HT-29 (cell line): ENCODE measurements at regions not wholly inside any gene's neighbourhood (a gene's known extent, or its start where the extent isn't known, plus 50 kb on each side); places are given as distances from the start of the nearest gene placed in this dataset.
"Not testable (repeated sequence)": the region's sequence is repeated elsewhere in the genome, so short reads cannot be mapped to it uniquely, and the experiment has no call there.

Experiments
- DNase-seq: peaks from one replicate; pipeline ENCODE4 v3.0.0-alpha.2; 2015; ENCODE audit warnings: low spot score

DNA sequence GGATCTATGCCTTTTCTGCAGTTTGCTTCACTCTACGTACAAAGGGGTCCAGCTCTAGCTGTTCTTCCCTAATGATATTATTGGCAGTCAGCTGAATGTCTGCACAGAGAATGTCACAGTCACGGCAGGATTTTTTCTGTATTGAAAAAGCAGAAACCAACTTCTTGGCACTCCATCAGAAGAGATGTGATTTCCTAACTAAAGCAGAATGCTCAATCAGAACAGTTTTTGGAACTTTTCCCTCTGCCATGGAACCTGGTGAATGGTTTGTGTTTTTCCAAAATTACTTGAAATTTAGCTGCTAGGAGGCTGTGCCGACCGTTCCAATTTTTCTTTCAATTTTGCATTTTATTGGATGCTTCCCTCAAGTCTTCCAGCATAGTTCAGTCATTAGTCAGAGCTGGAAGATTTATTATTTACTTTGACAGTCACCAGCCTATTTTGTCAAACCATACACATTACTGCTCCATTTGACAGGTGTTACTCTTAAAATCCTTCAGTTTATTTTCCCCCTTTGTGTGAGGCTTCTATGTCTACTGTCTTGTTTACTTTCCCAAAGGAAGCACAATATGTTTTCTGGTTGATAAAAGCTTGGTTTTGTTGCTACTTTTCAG is 259.6 kb upstream of the EPHA7 start:
- peak; percentile 36 for DNase-seq

DNA sequence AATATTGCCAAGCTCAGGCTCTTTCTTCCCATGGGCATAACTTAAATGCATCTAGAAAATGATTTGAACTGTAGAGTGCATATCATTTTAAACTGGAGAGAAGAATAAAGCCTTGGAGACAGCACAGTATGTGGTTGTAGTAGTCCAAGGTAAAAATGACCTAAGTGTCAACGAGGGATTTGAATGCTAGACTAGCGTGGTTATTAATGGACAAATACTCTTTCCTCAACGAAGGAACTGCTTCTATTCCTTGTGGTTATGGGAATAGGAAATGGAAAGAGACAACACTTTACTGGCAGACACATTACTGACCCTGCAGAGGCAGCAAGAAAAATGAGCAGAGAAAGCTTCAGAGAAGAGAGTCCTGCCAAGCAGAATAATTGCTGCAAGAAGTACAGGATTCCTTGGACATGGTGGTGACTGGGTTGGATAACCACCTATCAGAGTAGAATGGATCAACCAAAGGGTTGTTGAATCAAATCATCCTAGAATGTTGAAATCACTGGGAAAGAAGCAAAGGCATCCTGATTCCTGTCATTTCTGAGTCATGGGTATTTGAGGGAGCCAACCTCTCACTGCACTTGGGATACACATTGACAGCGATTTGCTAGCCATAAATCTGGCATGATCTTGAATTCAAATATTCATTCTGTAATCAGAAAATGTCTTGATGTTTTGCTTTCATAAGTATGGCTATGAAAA is 258.1 kb upstream of the EPHA7 start:
- no peak for DNase-seq

DNA sequence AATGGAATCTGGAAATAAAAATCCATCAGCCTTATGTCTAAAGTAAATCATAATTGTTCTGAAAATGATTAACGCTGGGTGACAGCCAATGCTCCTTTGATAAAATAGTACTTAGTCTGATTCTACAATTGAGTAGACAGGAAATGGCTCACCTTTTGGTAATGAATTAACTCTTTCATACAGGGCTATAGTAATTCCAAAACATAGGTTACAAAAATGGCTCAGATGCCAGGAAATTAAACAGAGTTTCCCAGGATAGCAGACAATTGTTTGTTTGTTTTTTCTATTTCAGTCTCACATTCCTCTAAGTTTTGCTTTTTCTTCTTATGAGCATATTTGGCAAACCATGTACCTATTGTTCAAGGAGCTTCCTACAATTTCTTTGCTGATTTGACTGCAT is 257.2 kb upstream of the EPHA7 start:
- peak; percentile 65 for DNase-seq

DNA sequence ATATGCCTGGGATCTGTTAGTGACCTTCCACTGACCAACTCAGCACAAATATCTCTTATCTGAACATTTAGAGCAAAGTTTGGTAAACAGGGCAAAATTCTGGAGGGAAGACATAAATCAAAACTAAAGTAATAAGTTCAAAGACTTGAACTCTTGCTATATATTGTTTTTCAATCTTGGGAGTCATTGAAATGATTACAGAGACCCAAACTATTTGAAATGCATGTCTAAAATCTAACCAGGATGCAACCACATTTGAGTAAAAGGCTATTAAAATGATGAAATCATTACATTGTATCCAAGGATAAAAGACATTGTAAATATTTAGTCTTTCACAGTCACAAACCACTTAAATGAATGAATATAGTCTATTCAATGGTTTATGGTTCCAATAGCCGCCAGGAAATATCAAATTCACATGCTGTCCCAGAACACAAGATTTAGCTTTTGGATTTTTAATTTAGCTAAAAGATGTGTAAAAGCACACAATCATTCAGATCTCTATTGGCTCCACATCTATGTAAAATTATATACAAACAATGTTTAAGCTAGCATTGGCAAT is 256.6 kb upstream of the EPHA7 start:
- DNase-seq = peak; percentile 69

DNA sequence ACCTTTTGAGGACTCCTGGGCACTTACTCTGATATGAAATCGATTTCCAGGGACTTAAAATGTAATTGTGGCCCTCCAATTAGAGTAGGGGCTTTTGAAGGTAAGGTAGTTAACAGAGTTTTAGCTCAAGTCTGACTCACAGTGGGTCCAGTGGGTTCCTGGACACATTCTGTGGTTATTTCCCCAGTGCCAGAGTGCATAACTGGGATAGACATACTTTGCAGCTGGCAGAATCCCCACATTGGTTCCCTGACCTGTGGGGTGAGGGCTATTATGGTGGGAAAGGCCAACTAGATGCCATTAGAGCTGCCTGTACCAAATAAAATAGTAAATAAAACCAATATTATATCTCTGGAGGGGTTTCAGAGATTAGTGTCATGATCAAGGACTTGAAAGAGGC is 243.8 kb upstream of the EPHA7 start:
- no peak for DNase-seq

DNA sequence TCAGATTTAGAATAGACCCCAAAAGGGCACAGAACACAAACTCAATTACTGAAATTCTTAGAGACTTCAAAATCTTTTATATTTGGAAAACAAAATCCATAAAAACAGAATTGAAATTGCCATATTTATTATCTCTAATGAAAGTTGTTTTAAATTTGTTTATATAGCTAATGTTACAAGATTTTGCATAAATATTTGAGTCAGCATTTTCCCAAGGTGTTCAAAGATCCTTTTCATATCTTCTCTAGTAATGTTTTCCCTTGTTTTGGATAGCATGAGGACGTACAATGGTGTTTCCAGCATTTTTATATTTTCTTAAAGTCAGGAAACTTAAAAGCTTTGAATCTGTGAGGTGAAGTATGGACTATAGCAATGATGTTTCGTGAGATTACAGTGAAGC is 235.2 kb upstream of the EPHA7 start:
- DNase-seq = no peak

DNA sequence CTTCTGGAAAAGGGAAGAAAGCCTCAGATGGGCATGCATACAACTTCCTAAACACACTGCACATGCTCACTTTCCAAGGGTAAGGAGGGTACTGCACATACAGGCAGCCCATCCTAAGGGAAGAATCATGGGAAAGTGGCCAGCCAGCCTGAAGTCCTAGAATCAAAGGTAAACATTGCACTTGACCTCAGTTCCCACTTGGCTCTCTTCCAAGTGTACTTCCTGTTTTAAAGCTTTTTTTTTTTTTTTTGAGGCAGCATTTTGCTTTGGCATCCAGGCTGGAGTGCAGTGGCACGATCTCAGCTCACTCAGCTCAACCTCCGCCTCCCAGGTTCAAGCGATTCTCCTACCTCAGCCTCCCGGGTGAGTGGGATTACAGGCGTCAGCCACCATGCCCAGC is 225.3 kb upstream of the EPHA7 start:
- DNase-seq = peak; percentile 12

DNA sequence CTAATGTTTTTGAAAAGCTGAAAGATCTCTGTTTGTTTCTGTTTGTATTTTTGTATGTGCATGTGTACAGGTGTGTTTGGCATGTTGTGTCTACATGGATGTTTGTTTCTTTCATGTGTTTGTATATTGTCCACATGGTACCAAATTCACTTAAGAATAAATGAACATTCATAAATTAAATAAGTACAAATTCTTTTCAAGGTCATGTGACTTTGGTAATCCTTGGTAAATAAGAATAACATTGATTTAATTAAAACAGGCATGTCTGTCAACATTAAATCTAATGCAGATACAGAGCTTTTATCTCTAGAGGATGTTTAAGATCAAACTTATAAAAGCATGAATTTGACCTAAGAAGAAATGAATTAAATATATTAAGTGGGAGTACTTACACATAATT is 219.8 kb upstream of the EPHA7 start:
- DNase-seq = no peak

DNA sequence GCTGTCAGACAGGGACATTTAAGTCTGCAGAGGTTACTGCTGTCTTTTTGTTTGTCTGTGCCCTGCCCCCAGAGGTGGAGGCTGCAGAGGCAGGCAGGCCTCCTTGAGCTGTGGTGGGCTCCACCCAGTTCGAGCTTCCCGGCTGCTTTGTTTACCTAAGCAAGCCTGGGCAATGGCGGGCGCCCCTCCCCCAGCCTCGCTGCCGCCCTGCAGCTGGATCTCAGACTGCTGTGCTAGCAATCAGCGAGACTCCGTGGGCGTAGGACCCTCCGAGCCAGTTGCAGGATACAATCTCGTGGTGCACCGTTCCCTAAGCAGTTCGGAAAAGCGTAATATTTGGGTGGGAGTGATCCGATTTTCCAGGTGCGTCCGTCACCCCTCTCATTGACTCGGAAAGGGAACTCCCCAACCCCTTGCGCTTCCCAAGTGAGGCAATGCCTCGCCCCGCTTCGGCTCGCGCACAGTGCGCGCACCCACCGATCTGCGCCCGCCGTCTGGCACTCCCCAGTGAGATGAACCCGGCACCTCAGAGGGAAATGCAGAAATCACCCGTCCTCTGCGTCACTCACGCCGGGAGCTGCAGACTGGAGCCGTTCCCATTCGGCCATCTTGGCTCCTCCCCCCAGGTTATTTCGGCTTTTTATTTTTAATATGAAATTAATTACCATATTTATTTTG is 217.8 kb upstream of the EPHA7 start:
- DNase-seq = not testable (repeated sequence)

DNA sequence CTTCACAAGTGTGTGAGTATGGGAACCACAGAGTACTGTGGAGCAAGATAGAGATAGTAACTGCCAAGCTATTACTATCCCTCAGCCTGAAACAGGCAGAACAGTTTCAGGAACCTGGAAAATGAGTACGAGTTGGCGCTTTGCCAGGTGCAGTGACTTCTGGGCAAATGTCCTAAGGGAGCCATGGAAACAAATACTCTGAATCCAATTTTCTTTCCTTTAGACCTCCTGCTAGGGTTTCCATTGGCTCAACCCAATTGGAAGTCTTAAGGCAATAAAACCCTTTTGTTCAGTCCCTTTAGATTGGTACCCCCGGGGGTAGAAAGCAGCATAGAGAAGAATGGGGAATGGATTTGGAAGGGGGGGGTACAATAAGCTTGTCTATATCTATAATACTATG is 205.0 kb upstream of the EPHA7 start:
- DNase-seq = no peak

DNA sequence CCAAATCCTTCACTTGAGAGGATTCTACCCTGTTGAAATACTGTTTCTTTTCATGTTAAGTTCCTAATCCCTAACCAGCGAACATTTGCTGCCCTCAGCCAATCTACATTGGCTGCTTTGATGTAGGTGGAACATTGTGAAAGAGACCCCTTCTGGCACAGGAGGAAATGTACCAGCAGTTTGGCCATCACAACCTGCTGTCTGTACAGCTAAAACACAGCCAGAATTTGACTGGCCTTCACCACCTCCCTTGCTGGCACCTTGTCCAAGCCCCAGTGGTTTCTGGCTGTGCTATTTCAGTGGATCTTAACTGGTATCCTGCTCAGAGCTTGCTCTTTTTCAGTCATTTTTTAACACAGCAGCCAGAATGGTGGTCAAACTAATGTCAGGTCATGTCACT is 202.1 kb upstream of the EPHA7 start:
- no peak for DNase-seq

DNA sequence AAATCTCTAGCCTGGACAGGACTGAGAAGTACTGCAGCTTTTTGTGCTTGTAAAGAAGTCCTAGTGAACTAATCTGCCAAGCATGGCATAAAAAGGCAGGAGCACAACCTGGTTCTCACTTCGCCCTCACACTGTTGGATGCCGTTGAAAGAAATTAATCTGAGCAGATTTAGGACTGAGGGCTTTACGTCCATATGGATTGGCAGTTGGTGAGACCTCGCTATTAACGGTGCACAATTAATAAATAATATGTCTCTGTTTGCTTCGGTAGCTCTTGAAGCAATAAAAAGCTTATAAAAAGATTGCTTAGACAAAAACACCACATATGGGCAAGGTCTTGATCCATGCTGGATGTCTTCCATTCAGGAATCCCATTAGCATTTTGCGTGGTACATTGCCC is 185.6 kb upstream of the EPHA7 start:
- DNase-seq = no peak

DNA sequence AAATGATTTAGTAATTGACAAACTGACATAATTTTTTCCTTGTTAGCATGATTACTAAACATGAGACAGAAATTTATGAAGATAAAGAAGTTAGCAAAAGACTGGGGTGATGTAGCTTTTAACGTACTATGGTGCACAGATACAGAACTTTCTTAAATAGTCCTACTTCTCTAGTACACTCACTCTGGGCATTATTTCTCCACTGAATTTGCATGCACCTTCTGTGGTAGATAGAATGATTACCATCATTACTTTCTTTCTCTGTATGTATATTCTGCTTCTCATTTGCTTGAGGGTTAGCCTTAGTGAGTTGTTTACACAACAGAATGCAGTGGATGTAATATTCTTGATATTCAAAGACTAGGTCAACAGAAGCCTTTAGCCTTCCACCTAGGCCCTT is 173.1 kb upstream of the EPHA7 start:
- no peak for DNase-seq

DNA sequence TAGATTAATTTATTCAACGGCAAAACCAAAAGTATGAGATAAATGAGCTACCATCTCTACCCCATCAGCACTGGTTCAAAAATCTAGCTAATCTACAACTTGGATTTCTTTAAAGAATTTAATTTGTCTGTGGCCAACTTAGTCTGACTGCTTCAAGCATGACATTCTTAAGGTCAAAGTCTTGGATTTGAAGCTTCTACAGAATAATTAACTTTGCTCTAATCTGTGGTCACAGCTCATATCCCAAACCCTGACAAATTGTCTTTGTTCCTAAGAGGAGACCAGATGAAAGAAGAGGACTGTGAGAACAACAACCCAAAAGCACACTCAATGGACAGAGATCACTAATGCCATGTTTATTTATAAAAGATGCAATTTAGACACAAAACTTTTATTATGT is 166.9 kb upstream of the EPHA7 start:
- DNase-seq = no peak

DNA sequence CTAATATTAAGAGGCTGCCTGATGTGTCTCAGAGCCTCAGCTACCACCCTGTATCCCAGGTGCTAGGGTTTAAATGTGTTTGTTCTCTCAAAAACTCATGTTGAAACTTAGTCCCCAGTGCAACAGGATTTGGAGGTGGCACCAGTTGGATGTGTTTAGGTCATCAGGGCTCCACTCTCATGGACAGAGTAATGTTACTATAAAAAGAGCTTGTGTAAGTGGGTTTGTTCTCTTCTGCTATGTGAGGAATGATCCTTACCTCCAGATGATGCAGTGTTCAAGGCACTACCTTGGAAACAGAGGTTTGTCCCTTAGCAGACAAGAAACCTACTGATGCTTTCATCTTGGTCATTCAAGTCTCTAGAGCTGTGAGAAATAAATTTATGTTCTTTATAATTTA is 164.9 kb upstream of the EPHA7 start:
- DNase-seq = no peak

DNA sequence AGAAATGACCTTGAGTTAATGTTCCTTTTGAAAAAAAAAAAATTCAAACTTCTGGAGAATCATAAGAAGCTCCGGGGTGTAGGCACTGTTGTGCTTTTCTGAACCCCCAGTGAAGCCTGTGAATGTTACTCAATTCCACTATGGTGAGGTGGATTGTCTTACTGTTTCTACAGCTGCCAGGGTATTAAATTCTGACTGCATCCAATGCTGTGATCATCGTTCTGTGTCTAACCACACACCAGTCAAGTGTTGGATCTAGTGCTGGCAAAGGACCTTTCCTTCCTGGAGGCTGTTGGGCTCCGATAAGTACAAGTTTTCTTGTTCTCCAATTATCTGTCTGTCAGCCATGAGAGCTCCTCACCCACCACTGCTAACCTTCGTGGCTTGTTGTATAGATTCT is 162.0 kb upstream of the EPHA7 start:
- no peak for DNase-seq

DNA sequence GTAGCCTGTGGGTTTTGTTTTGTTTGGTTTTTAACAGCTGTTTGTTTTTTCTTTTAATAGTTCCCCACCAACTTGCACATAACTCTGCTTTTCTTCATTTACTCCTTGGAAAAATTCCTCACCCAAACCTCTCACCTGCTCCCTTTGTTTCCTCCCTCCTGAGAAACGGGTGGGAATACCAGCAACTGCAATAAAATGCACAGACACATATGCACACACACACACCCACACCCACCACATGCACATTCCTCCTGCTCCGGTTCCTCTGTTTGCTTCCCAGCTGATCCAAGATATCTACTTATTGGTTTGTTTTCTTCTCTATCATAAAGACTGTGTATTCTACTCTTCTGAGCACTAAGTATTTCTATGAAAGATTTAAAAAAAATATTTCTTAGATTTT is 161.1 kb upstream of the EPHA7 start:
- DNase-seq = peak; percentile 17

DNA sequence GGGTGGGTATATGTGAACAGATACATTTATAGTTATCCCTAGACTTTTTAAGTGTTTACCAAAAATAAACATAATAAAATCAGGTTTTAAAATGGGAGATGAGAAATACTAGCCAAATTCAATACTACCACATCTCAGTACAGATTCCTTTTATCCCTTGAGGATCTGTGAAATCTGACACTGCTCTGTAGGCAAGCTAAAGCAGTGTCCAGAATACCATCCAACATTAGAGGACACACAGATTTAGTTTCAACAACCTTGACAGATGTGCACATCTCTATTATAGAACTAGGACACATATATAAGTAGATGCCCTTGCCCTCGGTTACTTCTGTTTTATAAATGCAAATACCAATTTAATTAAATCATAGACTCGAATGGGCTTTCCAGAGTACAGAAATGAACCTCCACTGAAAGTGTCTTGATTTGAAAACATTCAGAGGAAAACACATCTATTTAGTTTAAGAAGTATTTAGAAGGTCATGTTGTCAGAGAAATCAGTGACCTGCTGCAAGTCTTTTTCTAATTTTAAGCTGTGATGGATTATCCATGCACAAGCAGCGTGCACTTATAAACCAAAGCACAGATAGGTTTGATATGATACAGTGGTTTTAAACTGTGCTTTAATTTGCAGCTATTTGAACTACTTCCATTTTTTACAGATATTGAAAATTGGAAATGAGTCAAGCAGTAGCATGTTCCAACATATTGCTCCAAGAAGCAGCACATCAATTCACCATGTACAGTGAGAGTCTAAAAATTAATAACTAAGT is 156.3 kb upstream of the EPHA7 start:
- no peak for DNase-seq

DNA sequence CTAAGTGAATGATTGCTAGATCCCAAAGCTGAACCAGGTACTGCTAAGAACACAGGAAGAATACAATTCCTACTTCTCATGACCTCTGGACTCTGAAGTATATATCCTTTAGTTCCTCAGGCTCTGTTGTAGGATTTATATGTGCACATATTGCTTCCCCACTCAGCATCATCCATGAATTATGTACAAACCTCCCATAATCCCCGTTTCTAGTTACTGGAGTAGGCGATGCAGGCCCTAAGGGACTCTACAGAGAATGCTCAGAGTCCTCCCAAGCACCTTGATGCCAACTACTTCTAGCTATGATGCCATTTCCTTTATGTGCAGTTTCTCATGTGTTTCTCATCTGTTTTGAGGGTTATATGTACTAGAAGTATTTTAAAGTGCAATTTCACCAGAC is 154.9 kb upstream of the EPHA7 start:
- DNase-seq = no peak

DNA sequence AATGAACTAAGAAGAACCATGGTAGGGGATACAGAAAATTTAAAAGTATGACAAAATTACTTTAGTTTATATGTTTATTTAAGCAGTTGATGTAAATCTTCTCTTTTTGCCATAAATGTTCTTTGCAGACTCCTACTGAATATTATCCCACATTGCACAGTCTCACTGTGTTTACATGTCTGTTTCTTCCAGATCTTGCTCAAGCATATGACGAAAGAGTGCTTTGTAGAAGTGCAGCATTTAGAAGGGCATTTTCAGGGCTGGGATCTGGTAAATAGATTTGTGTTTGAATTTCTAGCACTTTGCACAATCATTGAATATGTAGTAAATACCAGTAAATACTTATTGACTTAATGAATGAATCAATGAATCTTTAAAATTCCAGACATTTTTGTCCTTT is 152.0 kb upstream of the EPHA7 start:
- DNase-seq = no peak

DNA sequence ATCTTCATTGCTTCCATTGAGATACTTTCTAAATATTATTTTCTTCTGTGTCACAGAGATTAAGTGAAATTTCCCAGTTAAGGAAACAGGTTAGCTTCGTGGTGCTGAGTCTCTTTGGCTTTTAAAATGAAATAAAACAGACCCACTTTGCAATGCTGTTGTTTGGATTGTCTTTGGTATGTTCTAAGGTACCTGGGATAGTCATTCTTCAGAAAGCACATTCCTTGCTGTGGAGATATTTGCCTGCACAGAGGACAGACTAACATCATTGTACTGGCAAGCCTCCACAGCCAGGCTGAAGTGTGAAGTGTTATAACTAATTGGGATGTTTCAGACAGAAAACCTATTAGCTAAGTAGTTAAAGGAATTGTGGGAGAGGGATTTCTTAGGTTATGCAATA is 148.8 kb upstream of the EPHA7 start:
- DNase-seq = no peak

DNA sequence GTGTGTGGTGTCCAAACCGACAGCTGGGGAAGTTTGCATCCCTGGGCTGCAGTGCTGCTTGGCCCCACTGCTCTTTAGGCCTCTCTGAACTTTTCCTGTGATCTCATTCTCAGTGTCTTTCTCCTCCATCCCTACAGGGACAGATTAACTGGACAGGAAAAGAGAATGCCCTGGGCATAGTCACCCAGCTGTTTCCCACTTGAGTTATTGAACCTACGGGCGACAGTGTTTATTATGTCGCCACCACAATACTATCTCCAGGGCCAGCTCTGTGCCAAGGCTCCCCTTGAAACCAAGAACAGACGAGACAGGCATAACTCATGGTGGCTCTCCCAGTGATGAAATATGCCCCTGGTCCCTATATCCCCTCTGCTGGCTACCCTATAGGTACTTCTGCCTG is 147.8 kb upstream of the EPHA7 start:
- DNase-seq = no peak
